HUDEP-2 (cell line): ENCODE measurements at regions not wholly inside any gene's neighbourhood (a gene's known extent, or its start where the extent isn't known, plus 50 kb on each side); places are given as distances from the start of the nearest gene placed in this dataset.

ENCODE experiments used
- DNase-seq, 76 experiments: peaks; one replicate each; lab custom pipeline; 2025; ENCODE audit not compliant: unreplicated experiment in 76 of 76; lab: John Stamatoyannopoulos, UW

GRCh38 chr18:22355598-22355997, 62.1 kb downstream of the CTAGE1 start:
- no peak for DNase-seq

DNA sequence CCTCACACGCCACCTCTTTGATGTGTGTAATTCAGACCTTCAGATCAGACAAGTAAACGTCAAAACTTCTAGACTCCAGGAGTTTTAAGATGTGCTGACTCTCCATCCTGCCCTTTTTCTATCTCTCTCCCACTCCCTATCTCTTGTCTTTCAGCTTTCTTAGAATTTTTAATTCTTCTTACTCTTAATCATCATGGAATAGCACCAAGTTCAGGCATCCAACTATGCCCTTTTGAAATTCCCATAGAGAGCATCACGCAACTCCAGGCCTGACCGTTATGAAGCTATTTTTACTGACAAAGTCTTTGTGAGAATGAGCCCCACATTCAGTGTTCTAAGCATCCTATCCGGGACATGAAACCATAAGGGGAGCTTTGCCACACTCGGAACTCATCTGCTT, 62.6 kb downstream of the CTAGE1 start:
- no peak for DNase-seq

DNA sequence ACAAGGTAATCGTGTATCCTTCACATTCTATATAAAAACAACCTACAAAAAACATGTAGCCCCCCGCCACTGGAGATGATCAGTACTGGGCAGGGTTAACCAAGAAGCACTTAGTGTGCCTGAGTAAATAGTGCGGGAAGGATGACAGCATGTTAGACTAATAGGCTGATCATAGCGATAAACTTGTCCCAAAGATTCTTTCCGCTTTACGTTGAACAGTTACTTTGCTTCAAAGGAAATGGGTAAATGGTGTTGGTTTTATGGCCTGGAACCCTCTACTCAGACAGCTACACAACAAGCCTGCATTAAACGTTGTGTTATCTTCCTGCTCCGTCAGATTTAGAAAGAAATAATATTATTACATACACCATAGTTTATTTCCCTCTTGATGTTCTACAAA, 67.7 kb downstream of the CTAGE1 start:
- DNase-seq = no peak

DNA sequence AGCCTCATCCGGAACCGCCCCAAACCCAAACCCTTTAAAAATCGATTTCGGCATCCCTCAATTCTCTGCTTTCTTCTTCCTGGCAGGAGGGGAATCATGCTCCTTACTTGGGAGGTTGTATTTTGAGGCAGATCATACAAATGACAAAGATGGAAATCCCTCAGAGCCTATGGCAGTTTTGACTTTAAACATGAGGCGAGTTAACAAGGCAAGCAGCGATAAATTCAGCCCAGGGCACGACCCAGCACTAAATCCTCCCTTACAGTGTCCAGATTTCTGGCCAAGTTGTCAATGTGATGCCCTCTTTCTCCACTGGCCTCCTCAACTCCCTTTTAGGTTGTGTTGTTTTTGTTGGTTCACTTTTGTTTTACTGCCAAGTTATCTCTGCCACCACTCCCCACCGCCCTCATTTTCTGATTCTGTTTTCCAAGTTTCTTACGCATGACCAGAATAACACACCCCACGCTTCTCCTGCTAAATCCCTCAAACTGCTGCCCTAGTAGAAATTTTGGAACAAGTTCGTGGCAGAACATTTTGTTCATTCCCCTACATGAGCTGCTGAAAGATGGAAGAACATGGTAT, 68.3 kb downstream of the CTAGE1 start:
- no peak for DNase-seq

GRCh38 chr18:22348521-22349316, 69.0 kb downstream of the CTAGE1 start:
- no peak for DNase-seq

DNA sequence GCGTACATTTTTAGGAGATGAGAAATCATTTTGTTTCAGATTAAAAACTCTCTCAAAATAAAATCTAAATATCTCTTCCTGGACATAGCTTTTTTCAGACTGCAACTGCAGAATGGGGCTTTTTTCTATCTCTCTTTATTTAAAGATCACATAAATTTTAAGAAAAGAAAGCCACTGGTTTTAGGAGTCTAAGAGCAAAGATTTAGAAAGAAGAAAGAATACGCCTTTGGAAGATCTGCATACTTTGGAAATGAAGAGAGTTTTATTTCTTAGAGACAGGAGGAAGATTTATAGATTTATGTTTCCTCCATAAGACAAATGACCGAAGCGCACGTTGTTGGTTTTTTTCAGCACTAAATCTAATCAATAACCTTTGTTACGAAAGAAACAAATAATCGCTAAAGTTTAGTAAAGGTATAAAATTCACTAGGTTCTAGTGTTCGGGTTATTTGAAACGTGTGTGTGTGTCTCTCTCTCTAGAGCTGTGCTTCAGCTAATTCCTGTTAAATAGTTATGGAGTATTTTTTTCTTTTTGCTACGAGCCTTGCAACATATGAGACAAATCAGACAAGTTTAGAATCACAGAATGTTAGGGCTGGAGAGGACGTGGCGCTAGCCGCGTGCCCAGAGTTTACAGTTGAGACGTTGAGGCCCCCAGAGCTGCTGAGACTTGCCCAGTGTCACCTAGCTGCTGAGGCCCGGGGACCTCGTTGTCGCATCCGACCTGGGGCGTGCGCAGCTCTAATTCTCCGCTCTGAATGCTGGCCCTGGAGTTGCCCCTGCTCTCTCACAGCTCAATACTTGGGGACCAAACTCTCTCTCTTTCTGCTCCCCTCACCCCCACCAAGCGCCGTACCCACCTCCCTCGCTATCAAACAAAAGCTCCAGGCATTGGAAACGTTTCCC, 69.9 kb downstream of the CTAGE1 start:
- no peak for DNase-seq

DNA sequence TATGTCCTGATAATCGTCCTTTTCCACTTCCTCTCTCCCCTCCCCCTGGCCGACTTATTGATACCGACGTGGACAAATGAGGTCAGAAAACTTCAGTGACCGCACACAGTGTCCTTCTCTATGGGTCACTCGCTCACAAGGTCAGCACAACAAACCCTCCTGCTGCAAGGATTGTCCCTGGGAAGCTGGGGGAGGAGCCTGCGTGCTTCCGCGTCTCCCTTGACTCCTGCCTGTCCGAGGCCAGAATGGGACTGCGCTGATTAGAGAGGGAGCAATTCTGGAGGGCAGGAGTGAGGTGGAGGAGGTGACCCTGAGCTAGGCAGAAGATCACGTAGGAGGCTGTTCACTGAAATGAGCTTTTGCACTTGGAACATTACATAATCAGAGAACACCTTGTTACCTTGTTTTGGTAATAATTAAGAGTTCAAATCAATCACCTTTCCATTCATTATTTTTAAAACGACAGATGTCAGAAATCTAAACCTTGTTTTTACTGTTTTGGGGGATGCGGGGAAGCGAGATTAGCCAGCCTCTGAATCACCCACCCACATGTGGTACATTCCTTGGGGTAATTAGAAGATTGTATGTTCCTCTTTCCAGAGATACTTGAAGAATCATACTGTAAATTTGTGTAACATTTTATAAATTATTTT, 70.6 kb downstream of the CTAGE1 start:
- DNase-seq = no peak

DNA sequence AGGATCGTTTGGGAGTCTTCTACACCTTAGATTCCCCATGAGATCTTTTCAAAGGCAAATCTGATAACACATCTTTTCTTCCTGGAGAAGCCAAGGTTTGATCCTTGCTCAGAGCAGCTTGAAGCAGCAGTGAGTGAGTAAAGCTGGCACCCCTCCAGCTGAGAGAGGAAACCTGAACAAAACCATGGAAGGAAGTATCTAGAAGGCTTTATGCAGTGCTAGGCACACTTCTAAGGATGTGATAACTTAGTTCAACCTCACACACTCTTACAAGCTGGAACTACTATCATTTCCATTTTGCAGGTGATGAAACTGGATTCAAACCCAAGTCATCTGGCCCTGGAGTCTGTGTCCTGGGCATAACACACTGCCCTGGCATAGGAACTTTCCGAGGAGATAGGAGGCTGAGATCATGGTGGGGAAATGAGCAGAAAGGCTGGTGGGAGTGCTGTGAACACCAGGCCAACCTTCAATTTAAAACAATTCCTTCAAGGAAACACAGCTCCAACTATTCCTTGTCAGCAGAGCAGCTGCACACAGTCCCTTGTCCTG, 71.2 kb downstream of the CTAGE1 start:
- no peak for DNase-seq

GRCh38 chr18:22345718-22346117, 72.0 kb downstream of the CTAGE1 start:
- no peak for DNase-seq

- no peak for DNase-seq
Measured at GRCh38 chr18:22344908-22345670, 72.6 kb downstream of the CTAGE1 start.

GRCh38 chr18:22344445-22344844, 73.3 kb downstream of the CTAGE1 start:
- no peak for DNase-seq

- DNase-seq = no peak
Measured at GRCh38 chr18:22343613-22344012, 74.1 kb downstream of the CTAGE1 start.

- DNase-seq = peak in 17 of 76 experiments; percentile 1 to 40 (median 12)
Measured at GRCh38 chr18:22342625-22343024, 75.1 kb downstream of the CTAGE1 start.

GRCh38 chr18:22340331-22340730, 77.4 kb downstream of the CTAGE1 start:
- DNase-seq = no peak

DNA sequence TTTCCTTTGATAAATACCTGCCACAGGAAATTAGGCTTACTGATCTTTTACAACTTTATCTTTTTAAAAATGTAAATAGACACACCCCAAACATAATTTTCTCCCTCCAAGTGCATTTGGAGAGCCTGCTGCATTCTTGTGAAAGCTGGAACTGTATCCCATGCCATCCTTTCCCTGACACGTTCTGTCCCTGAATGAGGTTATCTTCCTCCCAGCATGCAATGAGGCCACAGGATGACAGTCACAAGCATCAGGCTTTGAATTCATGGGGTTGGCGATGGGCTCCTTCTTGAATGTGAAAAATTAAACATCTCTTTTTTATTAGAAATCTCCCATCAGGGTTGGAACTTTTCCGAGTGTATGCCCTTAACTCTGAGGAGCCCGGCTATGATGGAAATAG, 77.8 kb downstream of the CTAGE1 start:
- DNase-seq = no peak

DNA sequence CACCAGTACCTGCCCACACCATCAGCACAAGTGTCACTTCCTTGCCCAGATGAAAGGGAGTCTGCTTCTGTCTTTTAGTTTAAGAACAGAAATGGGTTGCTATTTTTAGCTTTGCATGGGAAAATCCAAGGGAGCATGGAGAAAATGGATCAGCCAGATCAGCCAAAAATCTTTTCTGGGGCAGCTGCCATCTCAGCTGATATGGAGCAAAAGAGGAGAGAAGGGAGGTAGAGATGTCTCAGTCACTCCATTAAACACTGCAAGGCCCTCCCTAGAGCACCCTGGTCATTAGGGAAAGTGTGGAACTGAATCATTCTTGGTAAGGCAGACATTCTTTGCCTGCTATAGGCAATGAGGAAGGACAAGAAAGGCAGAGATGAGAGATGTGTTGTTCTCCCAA, 79.9 kb downstream of the CTAGE1 start:
- no peak for DNase-seq

- DNase-seq = no peak
Measured at GRCh38 chr18:22337306-22337705, 80.4 kb downstream of the CTAGE1 start.

DNA sequence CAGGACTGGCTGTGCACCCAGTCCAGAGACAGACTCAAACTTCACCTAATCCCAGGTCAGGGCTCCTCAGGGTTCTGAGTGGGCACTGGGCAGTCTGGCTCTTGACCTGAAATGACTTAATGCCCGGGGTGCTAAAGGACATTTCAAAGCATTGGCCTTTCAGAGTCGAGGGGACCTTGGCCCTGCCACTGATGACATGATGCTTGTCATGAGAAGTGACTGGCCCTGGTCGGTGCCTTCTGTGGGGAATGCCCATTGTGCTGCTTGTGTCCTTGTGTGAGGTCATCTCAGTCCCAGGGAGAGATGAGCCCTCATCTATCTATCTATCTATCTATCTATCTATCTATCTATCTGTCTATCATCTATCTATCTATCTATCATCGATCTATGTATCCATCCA, 81.3 kb downstream of the CTAGE1 start:
- DNase-seq = no peak

GRCh38 chr18:22335731-22336198, 82.0 kb downstream of the CTAGE1 start:
- no peak for DNase-seq

DNA sequence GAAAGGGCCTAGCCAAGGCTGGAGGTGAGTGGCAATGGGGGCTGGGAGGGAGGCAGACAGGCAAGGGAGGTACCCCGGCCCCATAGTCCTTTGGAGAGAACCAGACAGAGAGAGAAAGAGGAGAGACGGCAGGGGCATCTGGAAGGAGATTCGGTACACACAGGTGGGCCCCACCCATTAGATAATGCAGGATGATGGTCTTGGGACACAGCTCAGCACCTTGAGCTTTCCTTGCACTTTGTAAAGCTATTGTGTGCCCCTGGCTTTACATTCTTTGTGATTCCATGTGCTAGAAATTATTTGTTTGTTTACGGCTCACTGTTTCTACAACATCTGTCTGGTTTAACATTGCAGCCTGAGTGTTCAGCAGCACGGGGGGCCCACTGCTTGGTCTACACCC, 83.1 kb downstream of the CTAGE1 start:
- DNase-seq = no peak
